Kasumi-1 (cell line): ENCODE measurements at regions not wholly inside any gene's neighbourhood (a gene's known extent, or its start where the extent isn't known, plus 50 kb on each side); places are given as distances from the start of the nearest gene placed in this dataset.

Source experiments
- DNase-seq, 2 experiments: peaks; one replicate each; lab custom pipeline; 2025; lab: John Stamatoyannopoulos, UW

DNA sequence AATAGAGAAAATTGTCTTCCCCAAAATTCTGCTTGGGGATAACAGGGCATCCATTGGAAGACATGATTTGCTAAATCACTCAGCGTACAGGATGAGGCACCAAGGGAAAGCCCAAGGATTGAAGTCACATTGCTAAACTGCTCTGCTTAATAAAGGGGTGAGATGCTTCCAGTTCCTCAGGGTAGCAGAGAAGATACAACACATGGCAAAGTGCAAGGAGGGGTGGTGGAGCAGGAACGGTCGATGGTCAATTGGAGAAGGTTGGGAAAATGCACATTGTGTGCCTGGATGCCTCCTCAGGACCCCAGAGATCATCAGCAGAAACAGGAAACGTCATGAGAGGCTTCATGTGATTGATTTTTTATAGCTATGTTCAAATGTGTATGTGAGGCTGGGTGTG lies 116.3 kb upstream of the SOX1 start:
- no peak for DNase-seq

DNA sequence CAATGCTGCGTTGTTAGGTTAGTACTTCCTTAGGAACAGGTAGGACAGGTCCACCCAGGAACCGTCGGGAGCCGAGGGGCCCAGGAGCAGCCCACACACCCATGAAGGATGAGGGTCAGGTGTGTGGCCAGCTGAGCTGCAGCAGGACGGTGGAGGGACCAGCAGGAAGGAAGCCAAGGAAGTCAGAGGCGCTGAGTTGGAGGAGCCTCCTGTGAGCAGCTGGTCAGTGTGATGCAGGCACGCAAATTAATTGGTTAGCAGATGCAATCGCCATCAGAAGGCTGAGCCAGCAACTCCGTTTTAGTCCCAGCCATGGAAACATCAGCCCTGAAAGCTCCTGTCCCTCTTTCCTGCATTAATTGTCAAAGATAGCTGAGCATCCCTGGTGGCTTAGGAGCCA lies 114.9 kb upstream of the SOX1 start:
- no peak for DNase-seq

DNA sequence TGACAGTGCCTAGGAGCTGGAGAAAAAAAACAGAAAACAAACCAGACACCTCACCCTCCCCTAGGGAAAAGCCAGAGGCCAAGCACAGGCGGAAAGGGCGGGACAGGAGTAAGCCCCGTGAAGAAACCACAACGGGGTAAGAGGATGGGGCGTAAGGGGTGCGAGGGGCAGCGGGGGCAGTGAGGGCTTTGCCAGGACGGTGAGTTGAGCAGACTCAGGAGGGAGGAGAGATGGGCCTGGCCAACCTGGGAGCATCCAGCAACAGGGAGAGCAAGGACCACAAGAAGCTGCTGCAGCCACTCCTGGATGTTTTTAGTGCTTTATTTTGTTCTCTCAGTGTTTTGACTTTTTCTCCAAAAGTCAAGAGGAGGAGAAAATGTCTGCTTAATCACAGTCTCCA lies 114.1 kb upstream of the SOX1 start:
- DNase-seq = no peak

DNA sequence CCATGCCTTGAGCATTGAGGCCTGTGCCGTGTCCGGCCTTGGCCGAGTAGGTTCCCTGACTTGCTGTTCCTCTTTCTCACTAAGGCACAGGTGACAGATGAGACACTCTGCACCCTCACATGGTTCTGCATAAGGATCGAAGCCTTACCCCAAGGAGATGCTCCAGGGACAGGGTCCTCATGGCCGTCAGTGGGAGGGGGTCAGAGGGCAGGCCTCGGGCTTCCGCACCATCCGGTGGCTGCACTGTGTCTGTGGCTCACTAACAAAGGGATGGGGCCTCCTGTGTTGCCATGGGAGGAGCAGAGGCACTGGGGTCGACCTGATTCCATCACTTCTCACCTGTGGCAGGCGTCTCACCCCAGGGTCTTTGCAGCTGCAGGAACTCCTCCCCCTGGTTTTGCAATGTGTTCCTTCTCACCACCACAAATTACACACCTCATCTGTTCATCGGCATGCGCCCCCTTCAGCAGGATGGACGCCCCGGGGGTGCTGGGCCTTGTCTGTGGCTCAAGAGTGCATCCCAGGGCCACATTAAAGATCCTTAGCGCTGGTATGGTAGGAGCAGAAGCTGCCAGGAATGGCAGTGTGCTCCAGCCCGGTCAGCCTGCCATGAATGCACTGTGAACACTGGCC lies 113.3 kb upstream of the SOX1 start:
- DNase-seq = no peak

DNA sequence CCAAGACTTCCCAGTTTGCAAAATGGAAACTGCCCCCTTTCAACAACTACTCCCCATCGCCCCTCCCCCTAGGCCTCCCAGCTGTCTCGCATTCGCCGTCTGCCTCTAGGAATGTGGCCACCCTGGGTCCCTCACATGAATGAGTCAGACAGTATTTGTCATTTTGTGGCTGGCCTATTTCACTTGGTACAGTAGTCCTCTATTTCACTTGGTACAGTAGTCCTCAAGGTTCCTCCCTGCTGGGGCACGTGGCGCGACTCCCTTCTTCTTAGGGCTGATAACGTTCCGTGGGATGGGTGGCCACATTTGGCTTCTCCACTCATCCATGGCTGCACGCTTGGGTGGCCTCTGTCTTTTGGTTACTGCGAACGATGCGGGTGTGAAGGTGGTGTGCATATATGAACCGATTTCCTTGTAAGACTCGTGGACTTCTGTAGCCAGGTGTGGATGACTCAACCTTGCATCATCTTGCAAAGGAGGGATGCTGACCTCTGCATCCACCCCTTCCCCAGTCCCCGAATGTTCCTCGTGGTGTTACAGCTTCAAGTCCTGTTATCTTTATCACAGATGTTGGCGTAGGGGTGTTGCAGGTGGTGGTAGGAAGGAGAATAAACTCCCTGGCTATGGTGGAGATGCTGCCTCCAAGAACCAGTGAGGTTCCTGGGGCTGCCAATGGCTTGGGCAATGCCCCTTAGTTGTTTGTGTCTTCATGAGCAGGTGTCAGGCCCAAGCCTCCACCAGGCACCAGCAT lies 112.1 kb upstream of the SOX1 start:
- DNase-seq = no peak

DNA sequence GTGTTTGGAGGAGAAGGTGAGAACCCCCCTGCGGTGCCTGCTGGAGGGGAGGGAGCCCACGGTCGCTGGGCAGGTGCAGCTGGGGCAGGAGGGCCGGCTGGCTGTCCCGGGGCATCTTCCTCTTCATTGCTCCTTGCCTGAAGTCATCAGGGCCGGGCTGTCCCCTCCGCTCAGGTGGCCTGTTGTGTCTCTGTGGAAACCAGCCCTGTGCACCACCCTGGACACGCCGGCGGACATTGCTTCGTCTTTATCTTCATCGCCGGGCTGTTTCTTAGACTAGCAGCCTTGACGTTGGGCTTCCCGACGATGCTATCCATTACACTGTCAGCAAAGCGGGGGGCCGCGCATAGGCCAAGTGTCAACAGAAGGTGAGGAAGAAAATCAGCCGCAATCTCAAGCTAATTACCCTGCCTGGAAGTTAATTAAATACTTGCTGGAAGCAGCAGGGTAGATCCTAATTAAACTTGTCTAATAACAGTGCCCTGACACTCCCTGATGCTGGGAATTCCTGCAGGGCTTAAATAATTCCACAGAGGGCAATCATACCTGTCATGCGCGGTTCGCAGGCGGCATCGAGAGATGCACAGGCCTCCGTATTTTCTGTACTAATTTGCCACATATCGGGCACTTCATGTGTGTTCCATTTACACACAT lies 111.4 kb upstream of the SOX1 start:
- no peak for DNase-seq

DNA sequence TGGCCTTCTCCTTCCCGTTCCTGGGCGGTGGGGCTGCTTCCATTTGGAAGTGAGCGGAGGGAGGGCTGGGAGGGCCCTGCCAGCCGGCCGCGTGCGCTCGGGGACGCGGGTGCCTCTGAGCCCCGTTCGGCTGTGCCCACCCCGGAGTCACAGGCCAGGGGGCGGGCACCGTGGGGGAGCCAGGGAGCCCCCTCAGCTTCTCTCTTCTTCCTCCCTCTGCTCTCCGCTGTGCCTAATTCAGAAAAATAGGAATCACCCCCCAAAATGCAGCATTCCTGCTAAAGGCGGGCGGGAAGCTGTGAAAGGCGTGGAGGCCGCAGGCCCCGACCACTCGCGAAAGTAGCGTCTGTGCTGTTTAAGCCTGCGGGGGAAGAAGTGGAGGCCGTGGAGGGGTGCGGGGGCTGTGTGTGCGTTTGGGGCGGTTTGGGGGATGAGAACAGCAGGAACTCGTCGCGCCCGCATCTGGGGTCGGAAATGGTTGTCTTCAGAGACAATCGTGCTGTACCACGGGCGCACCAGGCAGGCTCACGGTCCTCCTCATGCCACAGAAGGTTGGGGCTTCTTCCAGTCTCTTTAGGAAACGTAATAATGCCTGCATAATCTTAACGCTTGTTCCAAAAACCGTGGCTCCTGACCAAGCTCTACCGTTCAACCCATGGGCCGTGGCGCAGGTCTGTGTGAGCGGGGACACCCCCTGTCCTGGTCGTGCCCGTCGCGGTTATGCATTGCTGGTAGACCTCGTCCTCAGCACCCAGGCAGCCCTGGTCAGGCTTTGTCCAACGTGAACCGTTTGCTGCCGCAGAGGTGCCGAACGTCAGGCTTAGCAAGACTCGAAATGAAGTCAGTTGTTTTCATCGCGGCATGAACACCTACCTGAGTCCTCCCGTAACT lies 110.4 kb upstream of the SOX1 start:
- no peak for DNase-seq

DNA sequence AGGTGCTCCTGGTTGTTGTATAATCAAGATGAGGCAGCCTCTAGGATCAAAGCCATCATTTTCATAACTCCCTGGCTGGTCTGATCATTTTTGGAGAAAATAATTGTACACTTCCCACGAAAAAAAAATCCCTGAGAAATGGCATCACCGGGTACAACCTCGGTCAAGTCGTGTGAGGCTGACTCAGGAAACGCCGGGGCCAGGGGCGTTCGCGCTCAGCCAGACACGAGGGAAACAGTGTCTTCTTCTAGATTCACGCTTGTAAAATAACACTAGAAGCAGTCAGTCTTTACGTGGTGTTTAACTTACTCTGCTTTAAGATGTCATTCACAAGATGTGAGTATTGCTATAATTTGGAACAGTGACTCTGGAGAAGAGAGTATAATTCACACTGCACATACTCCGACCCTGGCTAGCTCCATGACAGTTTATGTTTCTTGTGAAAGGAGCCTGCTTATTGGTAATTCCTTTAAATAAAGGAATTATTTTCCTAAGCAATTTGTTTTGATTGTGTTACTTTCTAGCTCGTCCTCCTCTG lies 109.0 kb upstream of the SOX1 start:
- DNase-seq = no peak

DNA sequence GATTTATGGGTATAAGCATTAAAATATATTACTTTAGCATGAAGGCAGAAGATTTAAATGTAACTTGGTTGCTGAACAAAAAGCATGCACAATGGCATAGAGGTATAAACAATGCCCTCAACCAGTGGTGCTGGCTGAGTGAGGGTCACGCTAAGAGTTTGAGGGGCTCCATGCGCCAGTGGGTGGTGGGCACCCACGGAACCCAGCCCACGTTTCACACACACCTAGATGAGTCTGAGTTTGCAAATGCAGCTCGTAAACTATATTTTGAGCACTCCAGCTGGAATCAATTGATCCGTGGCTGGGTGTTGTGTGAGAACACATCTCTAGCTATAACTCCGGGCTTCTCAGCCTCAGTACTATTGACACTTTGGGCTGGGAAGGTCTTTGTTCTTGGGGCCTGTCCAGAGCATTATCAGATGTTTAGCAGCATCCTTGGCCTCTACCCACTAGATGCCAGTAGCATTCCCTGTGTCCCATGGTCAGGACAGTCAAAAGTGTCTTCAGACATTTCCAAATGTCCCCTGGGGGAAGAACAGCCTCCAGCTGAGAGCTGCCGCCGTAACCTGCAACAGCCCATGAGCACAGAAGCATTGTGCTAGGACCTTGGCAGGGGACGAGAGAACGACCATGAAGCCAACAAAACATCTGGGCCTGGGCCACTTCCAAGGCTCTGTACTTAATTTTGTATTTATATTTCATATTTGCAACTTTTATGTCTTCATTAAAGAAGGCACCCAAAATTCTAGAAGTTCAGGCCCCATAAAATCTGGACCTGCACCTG lies 108.1 kb upstream of the SOX1 start:
- no peak for DNase-seq

DNA sequence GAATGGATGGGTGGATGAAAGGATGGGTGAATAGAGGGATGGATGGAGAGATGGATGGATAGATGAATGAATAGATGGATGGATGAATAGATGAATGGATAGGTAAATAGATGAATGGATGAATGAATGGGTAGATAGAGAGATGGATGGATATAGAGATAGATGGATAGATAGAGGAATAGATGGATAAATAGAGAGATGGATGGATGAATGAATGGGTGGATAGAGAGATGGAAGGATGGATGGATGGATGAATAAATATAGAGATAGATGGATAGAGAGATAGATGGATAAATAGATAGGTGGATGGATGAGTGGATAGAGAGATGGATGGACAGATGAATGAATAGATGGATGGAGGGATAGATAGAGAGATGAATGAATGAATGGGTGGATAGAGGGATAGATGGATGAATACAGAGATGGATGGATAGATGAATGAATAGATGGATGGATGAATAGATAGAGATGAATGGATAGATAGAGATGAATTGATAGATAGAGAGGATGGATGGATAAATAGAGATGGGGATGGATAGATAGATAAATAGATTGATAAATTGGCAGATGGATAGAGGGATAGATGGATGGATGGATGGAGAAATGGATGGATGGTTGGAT lies 106.7 kb upstream of the SOX1 start:
- DNase-seq = no peak

DNA sequence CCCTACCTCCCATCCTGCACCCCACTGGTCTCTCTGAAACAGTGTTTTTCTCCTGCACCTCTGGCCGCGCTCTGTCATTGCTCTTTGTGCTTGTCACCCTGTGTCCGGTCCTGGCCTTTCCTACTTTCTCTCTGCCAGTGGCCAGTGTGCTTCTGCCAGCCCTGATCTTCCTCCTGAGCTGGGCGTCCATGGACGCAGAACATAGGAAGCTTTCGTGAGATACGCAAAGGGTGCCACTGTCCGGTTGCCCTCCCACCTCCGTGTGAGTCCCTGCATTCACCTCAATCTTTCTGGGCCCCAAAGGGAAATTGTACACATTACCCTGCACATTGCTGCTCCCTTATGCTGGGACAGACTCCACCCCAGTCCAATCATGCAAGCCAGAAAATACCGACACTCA lies 105.7 kb upstream of the SOX1 start:
- DNase-seq = no peak

DNA sequence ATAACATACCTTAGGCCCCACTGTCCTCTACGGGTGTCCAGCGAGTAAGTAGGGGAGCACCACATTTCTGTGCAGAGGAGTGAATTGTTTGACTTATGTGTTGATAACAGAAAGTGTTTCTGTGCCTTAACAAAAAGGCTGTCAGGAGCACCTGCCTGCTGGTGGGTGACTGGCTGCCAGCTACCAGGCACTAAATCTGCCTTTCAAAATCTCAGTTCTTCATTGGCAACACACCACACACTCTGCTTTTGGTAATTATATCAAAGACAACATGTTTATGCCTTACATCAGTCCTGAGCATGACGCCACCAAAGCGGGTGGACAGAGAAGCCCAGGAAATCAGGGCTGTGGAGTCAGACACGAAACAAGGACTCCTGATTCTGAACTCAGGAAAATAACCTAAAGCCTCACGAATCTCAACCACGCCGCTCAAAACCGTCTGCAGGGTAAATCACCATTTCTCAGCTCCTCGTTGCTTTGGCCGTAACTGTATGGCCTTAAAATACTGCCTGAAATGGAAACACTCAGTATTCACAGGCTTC lies 105.2 kb upstream of the SOX1 start:
- DNase-seq = no peak

DNA sequence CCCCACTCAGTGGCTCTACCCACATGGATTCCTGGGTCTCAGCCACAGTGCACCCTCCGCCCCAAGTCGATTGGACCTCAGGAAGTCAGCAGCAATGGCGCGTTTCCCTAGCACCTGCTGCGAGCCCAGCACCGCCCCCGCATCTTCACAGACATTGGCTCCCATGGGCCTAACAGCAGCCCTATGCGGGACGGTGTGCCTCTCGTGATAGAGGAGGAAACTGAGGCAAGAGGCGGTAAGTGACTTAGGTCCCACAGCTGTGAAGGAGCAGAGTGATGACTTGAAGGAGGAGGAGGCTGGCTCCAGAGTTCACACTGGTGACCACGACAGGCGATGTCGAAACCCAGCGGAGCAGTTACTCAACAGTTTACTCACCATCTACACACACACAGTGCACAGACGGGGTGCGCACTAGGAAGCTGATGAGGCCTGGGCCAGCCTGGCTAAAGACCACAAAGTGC lies 104.5 kb upstream of the SOX1 start:
- DNase-seq = peak in 1 of 2 experiments; percentile 1

DNA sequence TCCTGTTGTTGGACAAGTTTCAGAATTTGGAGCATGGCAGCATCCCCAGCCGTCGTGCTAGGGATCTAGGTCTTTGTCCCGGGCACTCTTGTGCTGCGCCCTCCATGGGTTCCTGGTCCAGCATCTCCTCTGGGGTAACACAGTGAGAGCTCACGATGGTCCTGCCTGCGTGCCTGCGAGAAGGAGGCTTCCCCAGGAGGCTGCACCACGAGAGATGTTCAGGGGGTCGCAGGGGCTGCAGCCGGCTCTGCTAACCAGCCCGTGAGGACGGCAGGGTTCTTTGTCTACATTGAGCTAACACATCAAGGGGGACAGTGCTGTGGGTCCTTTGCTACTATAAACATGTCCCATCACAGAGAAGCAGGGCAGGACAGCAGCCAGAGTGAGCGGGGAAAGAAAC lies 103.9 kb upstream of the SOX1 start:
- no peak for DNase-seq

DNA sequence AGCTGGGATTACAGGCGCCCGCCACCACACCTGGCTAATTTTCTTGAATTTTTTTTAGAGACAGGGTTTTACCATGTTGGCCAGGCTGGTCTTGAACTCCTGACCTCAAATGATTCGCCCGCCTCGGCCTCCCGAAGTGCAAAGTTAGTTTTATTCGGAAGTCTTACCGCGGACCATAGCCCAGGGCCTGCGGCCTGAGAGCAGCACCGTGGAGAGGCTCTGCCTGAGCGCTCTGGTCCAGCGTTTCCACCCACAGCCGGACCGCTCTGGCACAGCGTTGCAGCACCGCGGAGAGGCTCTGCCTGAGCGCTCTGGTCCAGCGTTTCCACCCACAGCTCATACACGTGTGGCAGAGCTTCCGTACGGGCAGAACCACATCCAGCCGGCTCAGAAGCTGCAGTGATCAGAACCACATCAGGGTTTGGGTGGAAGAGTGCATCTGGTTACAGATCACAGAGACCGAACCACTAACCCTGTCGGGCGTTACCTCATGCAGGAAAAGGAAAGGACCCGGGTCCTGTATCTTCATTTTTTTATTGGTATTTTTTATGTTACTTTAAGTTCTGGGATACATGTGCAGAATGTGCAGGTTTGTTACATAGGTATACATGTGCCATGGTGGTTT lies 102.4 kb upstream of the SOX1 start:
- DNase-seq = no peak

DNA sequence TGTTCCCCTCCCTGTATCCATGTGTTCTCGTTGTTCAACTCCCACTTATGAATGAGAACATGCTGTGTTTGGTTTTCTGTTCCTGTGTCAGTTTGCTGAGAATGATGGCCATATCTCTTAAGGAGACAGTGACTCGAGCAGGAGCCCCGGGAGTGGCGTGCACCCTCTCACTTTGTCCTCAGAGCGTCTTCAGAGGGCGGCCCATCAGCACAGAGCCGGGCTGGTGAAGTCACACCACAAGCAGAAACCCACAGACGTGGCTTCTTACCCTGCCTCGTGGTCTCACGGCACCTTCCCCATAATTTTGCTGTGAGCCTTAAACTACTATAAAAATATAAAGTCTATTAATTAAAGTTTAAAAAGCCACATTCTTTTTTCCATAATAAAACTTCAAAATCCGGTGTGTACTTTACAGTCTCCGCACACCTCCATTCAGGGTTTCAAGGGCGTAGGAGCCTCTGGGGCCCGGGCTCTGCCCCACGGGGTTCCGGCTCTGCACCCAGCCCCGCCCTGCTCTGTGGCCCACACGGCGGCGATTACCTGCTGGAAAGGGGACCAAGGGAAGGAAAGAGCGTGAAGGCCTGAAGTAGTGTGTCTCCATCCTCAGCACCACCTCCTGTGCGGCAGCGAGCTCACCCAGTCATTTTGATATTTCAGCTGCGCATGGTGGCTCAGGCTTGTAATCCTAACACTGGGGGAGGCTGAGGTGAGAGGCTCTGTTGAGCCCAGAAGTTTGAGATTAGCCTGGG lies 101.3 kb upstream of the SOX1 start:
- no peak for DNase-seq

DNA sequence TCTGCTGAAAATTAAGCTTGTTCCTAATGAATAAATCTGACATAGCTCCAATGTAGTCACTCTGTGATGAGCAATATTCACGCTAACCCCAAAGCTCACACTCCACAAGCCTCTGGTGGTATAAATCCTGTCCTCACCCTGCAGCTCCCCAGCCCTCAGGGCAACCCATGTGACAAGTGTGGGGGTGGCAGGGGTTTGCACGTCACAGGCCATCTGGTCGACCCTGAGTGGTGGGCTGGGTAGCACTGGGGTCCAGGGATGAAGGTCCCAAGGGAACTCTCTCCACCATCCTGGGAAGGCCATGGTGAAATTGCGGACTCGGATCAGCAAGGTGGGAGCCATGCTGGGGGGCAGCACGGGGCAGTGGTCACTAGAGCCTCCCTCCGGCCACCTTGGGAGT lies 100.0 kb upstream of the SOX1 start:
- DNase-seq = no peak

DNA sequence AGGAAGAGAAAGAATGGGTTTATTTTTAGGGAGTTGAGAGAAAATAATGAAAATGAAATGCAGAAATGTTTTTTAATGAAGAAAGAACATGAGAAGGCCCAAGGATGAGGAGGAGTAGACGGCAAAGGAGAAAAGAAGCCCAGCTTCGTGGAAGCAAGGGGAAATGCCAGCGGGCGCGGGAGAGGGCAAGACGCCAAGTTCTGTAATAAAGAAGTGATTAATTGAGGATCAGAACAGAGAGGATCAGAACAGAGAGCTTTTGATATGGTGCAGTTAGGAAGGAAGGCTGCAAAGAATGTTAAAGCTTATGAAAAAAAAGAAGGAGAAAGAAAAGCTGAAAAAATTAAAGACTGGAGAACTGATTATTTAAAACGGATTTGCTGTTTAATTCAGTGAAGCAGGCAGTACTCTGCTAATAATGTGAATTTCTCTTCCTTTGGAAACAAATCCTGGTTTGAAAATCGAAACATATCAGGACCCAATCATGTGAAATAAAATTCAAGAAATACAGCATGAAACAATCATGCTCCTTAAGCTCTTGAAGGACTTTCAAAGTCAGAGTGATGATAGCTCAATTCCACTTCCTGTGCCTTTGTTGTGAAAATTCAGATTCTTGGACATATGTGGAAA lies 99.3 kb upstream of the SOX1 start:
- no peak for DNase-seq
